Coronary artery (tissue), 2 donors: ENCODE measurements at regions not wholly inside any gene's neighbourhood (a gene's known extent, or its start where the extent isn't known, plus 50 kb on each side); places are given as distances from the start of the nearest gene placed in this dataset.
"Not testable (repeated sequence)": the region's sequence is repeated elsewhere in the genome, so short reads cannot be mapped to it uniquely, and the experiment has no call there.

Source experiments
- DNase-seq: peaks from one replicate; pipeline ENCODE4 v3.0.0-alpha.2; 2017; ENCODE audit warnings: low spot score
- H3K27ac ChIP-seq, 2 donors: fragments of 200-600 bp; sonication (generic); one replicate each; pipeline ENCODE4 v1.5.1; 2016 to 2019
- H3K4me3 ChIP-seq: fragments of 200-600 bp; sonication (generic); 2 replicates; pipeline ENCODE4 v1.5.1; 2016; ENCODE audit warnings: mild to moderate bottlenecking, moderate library complexity
- CTCF ChIP-seq: fragments of 200-600 bp; sonication (generic); IDR thresholded peaks from one replicate; pipeline ENCODE4 v1.5.1; 2019; ENCODE audit warnings: antibody characterized with exemption

- Histone ChIP-seq H3K27ac (peak overlapping the region; percentile 21 to 72), H3K4me3 (peak overlapping the region; percentile 15)
- DNase-seq, result no peak
- TF ChIP-seq CTCF, result no peak
These were observed 57.1 kb upstream of the ABLIM1 start for GRCh38 chr10:114715171-114715670.

GRCh38 chr10:114716811-114717404 lies 58.8 kb upstream of the ABLIM1 start:
- no peak for TF ChIP-seq CTCF
- peak overlapping the region in 1 of 2 donors; percentile 28 for H3K27ac ChIP-seq

GRCh38 chr10:114717881-114718280 lies 59.8 kb upstream of the ABLIM1 start:
- not testable (repeated sequence) for DNase-seq, H3K27ac ChIP-seq, H3K4me3 ChIP-seq

More at GRCh38 chr10:114716811-114717404, 58.8 kb upstream of the ABLIM1 start:
- H3K4me3 ChIP-seq, result no peak overlapping the region
- DNase-seq, result no peak

- no peak for DNase-seq
- no peak overlapping the region for H3K4me3 ChIP-seq
- no peak for TF ChIP-seq CTCF
- H3K27ac ChIP-seq, result no peak overlapping the region
These were observed 60.3 kb upstream of the ABLIM1 start for GRCh38 chr10:114718374-114718773.

GRCh38 chr10:114719311-114719710 lies 61.2 kb upstream of the ABLIM1 start:
- no peak overlapping the region for H3K4me3 ChIP-seq
- no peak for TF ChIP-seq CTCF
- no peak for DNase-seq
- no peak overlapping the region for H3K27ac ChIP-seq

GRCh38 chr10:114720023-114720422 lies 61.9 kb upstream of the ABLIM1 start:
- not testable (repeated sequence) for H3K4me3 ChIP-seq, H3K27ac ChIP-seq

GRCh38 chr10:114720685-114721278 lies 62.7 kb upstream of the ABLIM1 start:
- peak overlapping the region in 1 of 2 donors; percentile 32 for H3K27ac ChIP-seq
- no peak for DNase-seq
- TF ChIP-seq CTCF, result no peak
- H3K4me3 ChIP-seq, result no peak overlapping the region

More at GRCh38 chr10:114720023-114720422, 61.9 kb upstream of the ABLIM1 start:
- not testable (repeated sequence) for DNase-seq

GRCh38 chr10:114722136-114722535 lies 64.1 kb upstream of the ABLIM1 start:
- H3K27ac ChIP-seq, DNase-seq, H3K4me3 ChIP-seq: not testable (repeated sequence)
